Calu3 (cell line): ENCODE measurements at regions not wholly inside any gene's neighbourhood (a gene's known extent, or its start where the extent isn't known, plus 50 kb on each side); places are given as distances from the start of the nearest gene placed in this dataset.

ENCODE experiments used
- BruUV-seq: library from RNA; stranded (reverse); fragments of 400-500 nt; replicated peaks from 2 replicates; lab custom pipeline; 2021; lab: Mats Ljungman, UMichigan
- CTCF ChIA-PET: fragments of 300-600 bp; sonication (Branson Sonifier 250); formaldehyde crosslinking; loops from one replicate; lab custom pipeline; 2022; ENCODE audit warnings: antibody characterized with exemption; lab: Charles Lee
- DNase-seq: peaks from one replicate; pipeline ENCODE4 v3.0.0; 2022
- H3K27ac Mint-ChIP-seq: one replicate; pipeline ENCODE4 v1.8.0; 2022; ENCODE audit warnings: mixed read lengths; ENCODE audit not compliant: unreplicated experiment
- H3K27me3 Mint-ChIP-seq: one replicate; pipeline ENCODE4 v1.8.0; 2022; ENCODE audit warnings: mixed read lengths; ENCODE audit not compliant: unreplicated experiment
- H3K36me3 Mint-ChIP-seq: one replicate; pipeline ENCODE4 v1.8.0; 2022; ENCODE audit warnings: mild to moderate bottlenecking, moderate library complexity, mixed read lengths; ENCODE audit not compliant: insufficient read depth, unreplicated experiment
- H3K4me1 Mint-ChIP-seq: one replicate; pipeline ENCODE4 v1.8.0; 2022; ENCODE audit warnings: mild to moderate bottlenecking, low read depth, mixed read lengths; ENCODE audit not compliant: unreplicated experiment
- H3K4me3 Mint-ChIP-seq: one replicate; pipeline ENCODE4 v1.8.0; 2022; ENCODE audit warnings: mild to moderate bottlenecking, low read depth, moderate library complexity, mixed read lengths; ENCODE audit not compliant: unreplicated experiment
- H3K9me3 Mint-ChIP-seq: one replicate; pipeline ENCODE4 v1.8.0; 2022; ENCODE audit warnings: low read depth, mixed read lengths; ENCODE audit not compliant: unreplicated experiment
- CTCF ChIP-seq: fragments of 200-600 bp; IDR thresholded peaks from one replicate; pipeline ENCODE4 v1.8.0; 2022; ENCODE audit warnings: antibody characterized with exemption; ENCODE audit not compliant: unreplicated experiment
- intact Hi-C: fragments of 100-400 bp; cut with micrococcal nuclease; formaldehyde crosslinking; loops from one replicate; pipeline ENCODE4 v1.10.0; 2022; ENCODE audit not compliant: unreplicated experiment

DNA sequence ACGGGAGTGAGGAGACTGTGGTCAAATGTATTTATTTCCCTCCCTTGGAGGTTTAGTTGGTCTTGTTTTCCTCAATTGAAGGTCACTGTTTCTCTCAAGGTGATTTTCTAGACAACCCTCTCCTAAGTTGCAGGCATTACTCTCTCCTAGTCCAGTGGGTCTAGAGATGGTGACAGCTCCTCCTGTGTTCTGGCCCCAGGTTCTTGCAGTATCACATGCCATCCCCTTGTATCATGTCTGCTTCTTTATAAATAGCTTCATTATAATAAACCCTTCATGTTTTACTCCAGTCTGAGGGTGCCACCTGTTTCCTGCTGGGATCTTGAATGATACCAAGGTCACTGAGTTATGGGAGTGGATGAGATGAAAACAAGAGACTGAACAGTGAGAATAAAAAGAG lies 208.0 kb upstream of the KCNN2 start:
- Mint-ChIP-seq H3K27me3 (no peaks in the 10 kb centered on the region), H3K4me3 (no peak overlapping the region), H3K36me3 (no peaks in the 10 kb centered on the region), H3K27ac (no peak overlapping the region), H3K4me1 (peaks cover 15% of the 10 kb centered on the region), H3K9me3 (peaks cover 25% of the 10 kb centered on the region)
- BruUV-seq: no TSS peak
- intact Hi-C loops: no loop called here
- CTCF ChIA-PET: interaction anchor here (0.5 to 0.6 kb wide), 2 partner anchors 1215 to 1445 kb away, joined by 3 to 4 read pairs; no protein-coding TSS in a partner anchor
- no peak for DNase-seq
- no peak for TF ChIP-seq CTCF

DNA sequence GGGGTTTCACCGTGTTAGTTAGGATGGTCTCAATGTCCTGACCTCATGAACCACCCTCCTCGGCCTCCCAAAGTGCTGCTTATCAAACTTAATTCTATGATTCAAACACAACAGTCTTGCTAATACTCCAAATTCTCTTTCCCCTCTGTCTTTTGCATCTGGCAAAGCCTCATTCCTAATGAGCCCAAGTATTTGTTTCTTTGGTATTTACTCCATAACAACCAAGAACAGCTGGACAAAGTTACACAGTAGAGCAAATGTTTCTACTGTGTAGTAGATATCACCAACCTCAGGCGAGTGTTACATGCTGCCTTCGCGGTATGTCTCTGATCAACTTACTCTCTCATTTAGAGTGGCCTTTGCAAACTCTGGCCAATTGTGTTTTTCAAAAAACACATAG lies 195.8 kb upstream of the KCNN2 start:
- no peaks in the 10 kb centered on the region for H3K4me1 Mint-ChIP-seq
- no TSS peak for BruUV-seq
- intact Hi-C loops: no loop called here
- H3K36me3 Mint-ChIP-seq: no peaks in the 10 kb centered on the region
- TF ChIP-seq CTCF: no peak
- H3K27ac Mint-ChIP-seq: no peak overlapping the region
- no peak overlapping the region for H3K4me3 Mint-ChIP-seq
- H3K27me3 Mint-ChIP-seq: no peaks in the 10 kb centered on the region
- no peak for DNase-seq
- CTCF ChIA-PET: no interaction called here
- peaks cover 9% of the 10 kb centered on the region for H3K9me3 Mint-ChIP-seq

DNA sequence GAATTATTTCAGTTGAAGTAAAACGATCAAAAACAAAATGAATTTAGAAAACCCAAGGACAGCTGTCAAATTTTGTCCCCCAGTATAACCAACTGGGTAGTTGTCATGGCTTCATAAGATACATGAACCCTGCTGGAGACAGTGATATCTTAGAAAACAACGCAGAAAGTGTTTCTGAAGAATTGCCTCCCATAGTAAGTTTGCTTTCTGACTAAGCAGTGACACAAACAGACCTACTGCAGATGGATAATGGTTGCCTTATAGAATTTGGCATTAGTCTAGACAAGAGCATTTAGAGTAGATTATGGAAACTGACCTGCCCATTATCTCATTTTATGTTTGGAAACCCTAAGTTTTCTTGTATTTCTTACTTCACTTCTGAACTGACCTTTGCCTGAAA lies 187.7 kb upstream of the KCNN2 start:
- peaks cover 8% of the 10 kb centered on the region for H3K4me1 Mint-ChIP-seq
- intact Hi-C loops: no loop called here
- H3K4me3 Mint-ChIP-seq: no peak overlapping the region
- H3K36me3 Mint-ChIP-seq: no peaks in the 10 kb centered on the region
- H3K27me3 Mint-ChIP-seq: no peaks in the 10 kb centered on the region
- H3K9me3 Mint-ChIP-seq: peaks cover 3% of the 10 kb centered on the region
- CTCF ChIA-PET: no interaction called here
- TF ChIP-seq CTCF: no peak
- no peak for DNase-seq
- H3K27ac Mint-ChIP-seq: no peak overlapping the region
- no TSS peak for BruUV-seq

DNA sequence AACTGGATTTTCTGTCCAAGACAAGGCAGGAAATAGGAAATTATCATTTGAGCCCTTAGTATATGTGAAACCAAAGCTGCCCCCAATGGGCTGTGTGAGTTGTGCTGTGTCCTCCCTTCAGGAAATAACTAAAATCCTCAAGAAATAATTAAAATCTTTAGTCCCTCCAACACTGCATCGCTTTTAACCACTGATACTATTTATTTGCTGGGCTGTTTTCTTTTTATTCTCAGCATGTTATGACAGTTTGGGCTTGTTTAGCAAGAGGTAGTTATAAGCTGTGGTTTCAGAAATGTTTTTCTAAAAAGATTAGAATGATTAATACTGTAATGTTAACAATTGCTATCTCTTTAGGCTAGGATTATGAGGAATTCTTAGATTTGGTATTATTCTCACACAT lies 187.0 kb upstream of the KCNN2 start:
- Mint-ChIP-seq H3K27ac (no peak overlapping the region), H3K36me3 (no peaks in the 10 kb centered on the region), H3K27me3 (no peaks in the 10 kb centered on the region), H3K4me1 (peaks cover 8% of the 10 kb centered on the region), H3K4me3 (no peak overlapping the region), H3K9me3 (peaks cover 2% of the 10 kb centered on the region)
- no peak for DNase-seq
- intact Hi-C loops: no loop called here
- TF ChIP-seq CTCF: no peak
- CTCF ChIA-PET: no interaction called here
- no TSS peak for BruUV-seq

- no peak for DNase-seq
- peaks cover 2% of the 10 kb centered on the region for H3K9me3 Mint-ChIP-seq
- CTCF ChIA-PET: no interaction called here
- no peak overlapping the region for H3K27ac Mint-ChIP-seq
- no peaks in the 10 kb centered on the region for H3K36me3 Mint-ChIP-seq
- intact Hi-C loops: no loop called here
- peaks cover 8% of the 10 kb centered on the region for H3K4me1 Mint-ChIP-seq
- no TSS peak for BruUV-seq
- no peak for TF ChIP-seq CTCF
- H3K4me3 Mint-ChIP-seq: no peak overlapping the region
- H3K27me3 Mint-ChIP-seq: no peaks in the 10 kb centered on the region
These were observed 185.5 kb upstream of the KCNN2 start for GRCh38 chr5:114176356-114176755.
